Body of pancreas (tissue), 4 donors: ENCODE measurements at regions not wholly inside any gene's neighbourhood (a gene's known extent, or its start where the extent isn't known, plus 50 kb on each side); places are given as distances from the start of the nearest gene placed in this dataset.
"Not testable (repeated sequence)": the region's sequence is repeated elsewhere in the genome, so short reads cannot be mapped to it uniquely, and the experiment has no call there.

ENCODE experiments used
- POLR2A ChIP-seq, 3 donors: fragments of 450-650 bp; IDR thresholded peaks; one replicate each; pipeline ENCODE4 v1.6.1; 2016; ENCODE audit warnings: antibody characterized with exemption in 3 of 3, mild to moderate bottlenecking in 2 of 3
- TF ChIP-seq, protein P1 (sequence below), 7 experiments: fragments of 450-650 bp in 4 of 7; fragments of 200-600 bp in 3 of 7; sonication (generic) in 3 of 7; IDR thresholded peaks; one replicate each; pipeline ENCODE4 v1.5.1; 2016 to 2019; ENCODE audit warnings: antibody characterized with exemption in 7 of 7

DNA sequence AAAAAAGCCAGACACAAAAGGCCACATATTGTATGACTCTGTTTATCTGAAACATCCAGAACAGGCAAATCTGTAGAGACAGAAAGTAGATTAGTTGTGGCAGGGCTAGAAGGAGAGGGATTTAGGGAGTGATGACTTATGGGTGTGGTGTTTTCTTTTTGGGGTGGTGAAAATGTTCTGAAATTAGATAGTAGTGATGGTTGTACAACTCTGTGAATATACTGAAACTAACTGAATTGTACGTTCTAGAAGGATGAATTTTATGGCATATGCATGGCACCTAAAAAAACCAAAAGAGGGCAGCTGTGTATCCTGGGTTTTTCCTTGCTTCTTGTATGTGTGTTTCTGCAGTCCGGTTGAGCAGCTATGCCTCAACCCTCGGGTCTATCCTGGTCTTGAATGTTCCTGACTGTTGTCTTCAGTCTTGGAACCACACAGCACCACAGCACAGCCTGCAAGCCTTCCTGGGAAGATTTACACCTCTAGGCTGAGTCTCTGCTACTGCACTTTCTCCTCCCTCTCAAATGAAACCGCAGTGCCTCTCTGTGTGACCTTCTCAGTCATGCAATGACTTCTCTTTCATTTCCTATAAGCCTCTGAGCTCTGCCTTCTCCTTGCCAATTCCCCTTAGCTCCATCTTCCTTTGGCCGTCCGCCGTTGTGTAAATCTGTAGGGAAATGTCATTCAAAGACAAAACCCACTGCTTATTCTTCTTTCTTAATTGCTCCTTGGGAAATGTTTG lies 269.1 kb upstream of the PLGLB1 start:
- TF ChIP-seq, protein P1, sequence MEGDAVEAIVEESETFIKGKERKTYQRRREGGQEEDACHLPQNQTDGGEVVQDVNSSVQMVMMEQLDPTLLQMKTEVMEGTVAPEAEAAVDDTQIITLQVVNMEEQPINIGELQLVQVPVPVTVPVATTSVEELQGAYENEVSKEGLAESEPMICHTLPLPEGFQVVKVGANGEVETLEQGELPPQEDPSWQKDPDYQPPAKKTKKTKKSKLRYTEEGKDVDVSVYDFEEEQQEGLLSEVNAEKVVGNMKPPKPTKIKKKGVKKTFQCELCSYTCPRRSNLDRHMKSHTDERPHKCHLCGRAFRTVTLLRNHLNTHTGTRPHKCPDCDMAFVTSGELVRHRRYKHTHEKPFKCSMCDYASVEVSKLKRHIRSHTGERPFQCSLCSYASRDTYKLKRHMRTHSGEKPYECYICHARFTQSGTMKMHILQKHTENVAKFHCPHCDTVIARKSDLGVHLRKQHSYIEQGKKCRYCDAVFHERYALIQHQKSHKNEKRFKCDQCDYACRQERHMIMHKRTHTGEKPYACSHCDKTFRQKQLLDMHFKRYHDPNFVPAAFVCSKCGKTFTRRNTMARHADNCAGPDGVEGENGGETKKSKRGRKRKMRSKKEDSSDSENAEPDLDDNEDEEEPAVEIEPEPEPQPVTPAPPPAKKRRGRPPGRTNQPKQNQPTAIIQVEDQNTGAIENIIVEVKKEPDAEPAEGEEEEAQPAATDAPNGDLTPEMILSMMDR (IDR thresholded peaks at IDR 0.05): not testable (repeated sequence)
- TF ChIP-seq POLR2A (IDR thresholded peaks at IDR 0.05): not testable (repeated sequence)
